ENCODE measurements at regions not wholly inside any gene's neighbourhood (a gene's known extent, or its start where the extent isn't known, plus 50 kb on each side); places are given as distances from the start of the nearest gene placed in this dataset.

DNA sequence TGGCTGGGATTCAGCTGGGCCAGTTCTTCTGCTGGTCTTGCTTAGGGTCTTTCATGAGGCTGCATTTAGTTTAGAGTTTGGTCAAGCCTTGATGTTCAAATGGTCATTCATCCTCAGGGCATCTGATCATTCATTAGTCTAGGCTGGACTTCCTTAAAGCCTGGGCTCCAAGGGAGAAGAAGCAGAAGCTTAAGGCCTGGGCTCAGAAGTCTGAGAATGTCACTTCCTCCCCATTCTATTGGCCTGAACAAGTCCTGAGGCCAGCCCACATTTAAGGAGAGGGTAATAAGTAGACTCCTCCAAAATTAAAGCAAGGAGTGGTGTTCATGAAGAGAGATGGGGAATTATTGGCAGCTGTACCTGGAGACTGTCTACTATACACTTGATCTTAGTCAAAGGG, 193.2 kb upstream of the HABP2 start:
- POLR2A ChIA-PET: no interaction called here
- ATAC-seq: no peak
- in situ Hi-C loops (cut with MboI): no loop called here

More for the DNA sequence above, 193.2 kb upstream of the HABP2 start:
- no peak overlapping the region for H3K27ac ChIP-seq (ENCODE audit: extremely low read depth, low read depth, low read length)
- DNase-seq (ENCODE audit: extremely low read depth in 1 of 4, low spot score in 3 of 4): no peak
- H3K79me2 ChIP-seq (ENCODE audit: control insufficient read depth, insufficient read depth, low read length): no peaks in the 10 kb centered on the region
- TF ChIP-seq HMG20A (CRISPR knock-in tag; conservative IDR thresholded peaks at IDR 0.05) (no peak), ZFX (CRISPR knock-in tag; IDR thresholded peaks at IDR 0.05) (no peak), RAD51 (IDR thresholded peaks at IDR 0.05; ENCODE audit: borderline replicate concordance, low read depth) (no peak), ZC3H8 (IDR thresholded peaks at IDR 0.05) (no peak), EHMT2 (IDR thresholded peaks at IDR 0.05) (no peak), FOXA1 (IDR thresholded peaks at IDR 0.05; ENCODE audit: borderline replicate concordance) (no peak), CXXC5 (CRISPR knock-in tag; IDR thresholded peaks at IDR 0.05) (no peak), CBX2 (IDR thresholded peaks at IDR 0.05; ENCODE audit: insufficient read depth, low read length, poor library complexity, severe bottlenecking) (no peak), ZNF717 (CRISPR knock-in tag; IDR thresholded peaks at IDR 0.05) (no peak), ILK (tag; IDR thresholded peaks at IDR 0.05; ENCODE audit: borderline replicate concordance, low read depth) (no peak), CSDE1 (IDR thresholded peaks at IDR 0.05) (no peak)
- TF ChIP-seq, protein P1, sequence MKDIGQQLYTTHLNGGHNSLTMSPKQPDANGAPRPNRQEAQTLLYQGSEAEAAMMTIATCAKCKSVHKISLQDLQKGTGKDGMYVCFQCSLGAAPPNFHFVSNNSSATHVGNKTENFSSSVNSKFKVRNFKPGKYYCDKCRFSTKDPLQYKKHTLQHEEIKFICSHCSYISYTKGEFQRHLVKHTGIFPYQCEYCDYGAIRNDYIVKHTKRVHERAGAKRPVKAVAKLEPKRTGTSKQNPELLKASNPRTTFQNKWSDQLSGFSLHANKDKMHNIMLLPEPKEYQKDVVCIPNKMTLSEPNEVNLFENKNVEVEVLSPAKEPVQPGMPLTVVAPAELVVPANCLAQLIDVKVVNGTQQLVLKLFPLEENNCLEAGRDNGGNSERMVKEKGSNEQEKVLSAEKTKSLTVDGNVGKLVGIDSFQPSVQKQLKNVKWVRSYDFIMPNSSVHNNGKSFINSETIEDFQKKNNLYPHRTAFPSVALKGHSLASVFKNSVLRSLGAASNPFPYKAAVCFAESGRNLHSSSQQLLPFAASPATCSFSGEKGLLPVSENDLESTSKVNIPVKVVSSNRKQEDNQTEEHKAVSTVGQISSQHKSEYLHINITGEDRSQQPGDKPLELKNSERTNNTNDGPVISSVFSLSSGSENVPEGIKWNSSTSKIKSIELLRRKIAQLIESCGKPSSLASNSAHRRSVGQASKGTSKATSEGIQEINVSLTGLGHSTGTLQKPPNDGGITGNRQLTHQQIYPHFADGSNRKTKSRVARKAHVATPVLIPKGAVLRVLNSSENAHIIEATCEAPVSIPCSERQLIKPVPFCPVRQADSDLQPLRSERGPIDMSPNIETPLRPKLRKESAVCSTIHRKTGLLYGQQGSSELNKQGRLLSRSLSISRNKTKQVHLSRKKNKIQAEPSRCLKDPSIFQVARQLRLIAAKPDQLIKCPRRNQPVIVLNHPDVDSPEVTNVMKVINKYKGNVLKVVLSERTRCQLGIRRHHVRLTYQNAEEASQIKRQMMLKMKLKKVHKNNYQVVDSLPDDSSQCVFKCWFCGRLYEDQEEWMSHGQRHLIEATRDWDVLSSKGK (CRISPR knock-in tag; IDR thresholded peaks at IDR 0.05): no peak
- intact Hi-C loops (cut with micrococcal nuclease): no loop called here
- no peaks in the 10 kb centered on the region for H4K20me1 ChIP-seq (replicated peaks; ENCODE audit: control insufficient read depth, insufficient read depth, low read length)
- no TSS peak for BruUV-seq (replicated peaks)
- H2AFZ ChIP-seq (ENCODE audit: low read depth, low read length): no peak overlapping the region
- no peaks in the 10 kb centered on the region for H3K9me1 ChIP-seq (ENCODE audit: control insufficient read depth, insufficient read depth, low read length)
- no peak overlapping the region for H3K4me2 ChIP-seq (ENCODE audit: insufficient read depth, low read length)
- H3K4me1 ChIP-seq (replicated peaks in 1 of 2; ENCODE audit: control insufficient read depth in 2 of 2, insufficient read depth in 2 of 2, low read length in 2 of 2): no peaks in the 10 kb centered on the region
- CTCF ChIA-PET (ENCODE audit: low intra/inter-chr PET ratio): no interaction called here
- H3K36me3 ChIP-seq (ENCODE audit: control insufficient read depth, insufficient read depth, low read length): no peaks in the 10 kb centered on the region
- H3K9me3 ChIP-seq (replicated peaks; ENCODE audit: control insufficient read depth, insufficient read depth, low read depth, low read length): no peaks in the 10 kb centered on the region
- H3K9ac ChIP-seq (ENCODE audit: insufficient read depth in 1 of 2, low read depth in 2 of 2, low read length in 2 of 2): no peak overlapping the region
- no peak for FAIRE-seq
- H3K4me3 ChIP-seq: no peak overlapping the region
- H3K27me3 ChIP-seq (ENCODE audit: control insufficient read depth in 2 of 2, insufficient read depth in 2 of 2, low read length in 2 of 2): peaks cover 0 to 21% of the 10 kb centered on the region in 2 experiments; a peak in 2 of 5 replicates

Data from K562 (cell line).